ENCODE measurements at regions not wholly inside any gene's neighbourhood (a gene's known extent, or its start where the extent isn't known, plus 50 kb on each side); places are given as distances from the start of the nearest gene placed in this dataset.

- no peak for DNase-seq
- Histone ChIP-seq H3K4me3 (replicated peaks in 1 of 3; ENCODE audit: low read depth in 2 of 3, low read length in 3 of 3) (no peak overlapping the region), H3K4me2 (replicated peaks; ENCODE audit: extremely low read depth, low read length, poor library complexity, severe bottlenecking) (no peak overlapping the region), H3K36me3 (replicated peaks in 1 of 2; ENCODE audit: control insufficient read depth in 1 of 2, insufficient read depth in 2 of 2, low read length in 2 of 2) (no peaks in the 10 kb centered on the region), H3K4me1 (ENCODE audit: control insufficient read depth in 1 of 2, insufficient read depth in 2 of 2, low read length in 2 of 2) (no peaks in the 10 kb centered on the region), H3K9me3 (replicated peaks in 1 of 2; ENCODE audit: control insufficient read depth in 1 of 2, insufficient read depth in 1 of 2, low read length in 2 of 2) (no peaks in the 10 kb centered on the region), H3K9ac (ENCODE audit: insufficient read depth, low read length, poor library complexity, severe bottlenecking) (no peak overlapping the region), H3K27ac (ENCODE audit: low read depth in 1 of 2, low read length in 2 of 2) (no peak overlapping the region), H4K20me1 (ENCODE audit: insufficient read depth, low read length) (no peaks in the 10 kb centered on the region), H2AFZ (ENCODE audit: insufficient read depth, low read depth, low read length, poor library complexity, severe bottlenecking) (no peak overlapping the region), H3K27me3 (ENCODE audit: control insufficient read depth in 2 of 2, insufficient read depth in 2 of 2, low read length in 2 of 2) (no peaks in the 10 kb centered on the region), H3K79me2 (ENCODE audit: insufficient read depth, low read length) (no peaks in the 10 kb centered on the region)
- Mint-ChIP-seq H3K4me1 (no peaks in the 10 kb centered on the region), H3K27ac (no peak overlapping the region), H3K27me3 (ENCODE audit: low read depth in 3 of 3) (peaks cover 1 to 5% (median 2%) of the 10 kb centered on the region in 3 donors), H3K4me3 (no peak overlapping the region), H3K36me3 (no peaks in the 10 kb centered on the region), H3K9me3 (peaks cover 0 to 3% (median 0%) of the 10 kb centered on the region in 7 donors)
- TF ChIP-seq CTCF (IDR thresholded peaks at IDR 0.05): no peak
- intact Hi-C loops (cut with micrococcal nuclease): no loop called here
- no CpG with 5 or more reads among the region's 2 CpGs for WGBS (ENCODE audit: insufficient coverage)
Observed at GRCh38 chr15:47846128-47846868, 129.0 kb downstream of the SEMA6D start.

- H3K36me3 ChIP-seq (replicated peaks in 1 of 2; ENCODE audit: control insufficient read depth in 1 of 2, insufficient read depth in 2 of 2, low read length in 2 of 2): no peaks in the 10 kb centered on the region
- no peak overlapping the region for H2AFZ ChIP-seq (ENCODE audit: insufficient read depth, low read depth, low read length, poor library complexity, severe bottlenecking)
- WGBS (ENCODE audit: insufficient coverage): 96% methylated on average over 2 of the region's 3 CpGs
- H3K4me1 ChIP-seq (ENCODE audit: control insufficient read depth in 1 of 2, insufficient read depth in 2 of 2, low read length in 2 of 2): no peaks in the 10 kb centered on the region
- intact Hi-C loops (cut with micrococcal nuclease): no loop called here
- H3K4me3 ChIP-seq (replicated peaks in 1 of 3; ENCODE audit: low read depth in 2 of 3, low read length in 3 of 3): no peak overlapping the region
- H3K9me3 ChIP-seq (replicated peaks in 1 of 2; ENCODE audit: control insufficient read depth in 1 of 2, insufficient read depth in 1 of 2, low read length in 2 of 2): no peaks in the 10 kb centered on the region
- no peak overlapping the region for H3K27ac ChIP-seq (ENCODE audit: low read depth in 1 of 2, low read length in 2 of 2)
- Mint-ChIP-seq H3K4me1 (no peaks in the 10 kb centered on the region), H3K27ac (peak overlapping the region in 1 of 7 donors; percentile 7), H3K4me3 (no peak overlapping the region), H3K9me3 (peaks cover 0 to 3% (median 0%) of the 10 kb centered on the region in 7 donors), H3K36me3 (no peaks in the 10 kb centered on the region), H3K27me3 (ENCODE audit: low read depth in 3 of 3) (peaks cover 1 to 5% (median 2%) of the 10 kb centered on the region in 3 donors)
- no peak overlapping the region for H3K9ac ChIP-seq (ENCODE audit: insufficient read depth, low read length, poor library complexity, severe bottlenecking)
- no peak overlapping the region for H3K4me2 ChIP-seq (replicated peaks; ENCODE audit: extremely low read depth, low read length, poor library complexity, severe bottlenecking)
- H3K79me2 ChIP-seq (ENCODE audit: insufficient read depth, low read length): no peaks in the 10 kb centered on the region
- no peak for TF ChIP-seq CTCF (IDR thresholded peaks at IDR 0.05)
- H4K20me1 ChIP-seq (ENCODE audit: insufficient read depth, low read length): no peaks in the 10 kb centered on the region
- no peak for DNase-seq
- no peaks in the 10 kb centered on the region for H3K27me3 ChIP-seq (ENCODE audit: control insufficient read depth in 2 of 2, insufficient read depth in 2 of 2, low read length in 2 of 2)
Observed at GRCh38 chr15:47846876-47847275, 129.6 kb downstream of the SEMA6D start.

All from CD14-positive monocyte (primary cell).